ENCODE measurements at regions not wholly inside any gene's neighbourhood (a gene's known extent, or its start where the extent isn't known, plus 50 kb on each side); places are given as distances from the start of the nearest gene placed in this dataset.

DNA sequence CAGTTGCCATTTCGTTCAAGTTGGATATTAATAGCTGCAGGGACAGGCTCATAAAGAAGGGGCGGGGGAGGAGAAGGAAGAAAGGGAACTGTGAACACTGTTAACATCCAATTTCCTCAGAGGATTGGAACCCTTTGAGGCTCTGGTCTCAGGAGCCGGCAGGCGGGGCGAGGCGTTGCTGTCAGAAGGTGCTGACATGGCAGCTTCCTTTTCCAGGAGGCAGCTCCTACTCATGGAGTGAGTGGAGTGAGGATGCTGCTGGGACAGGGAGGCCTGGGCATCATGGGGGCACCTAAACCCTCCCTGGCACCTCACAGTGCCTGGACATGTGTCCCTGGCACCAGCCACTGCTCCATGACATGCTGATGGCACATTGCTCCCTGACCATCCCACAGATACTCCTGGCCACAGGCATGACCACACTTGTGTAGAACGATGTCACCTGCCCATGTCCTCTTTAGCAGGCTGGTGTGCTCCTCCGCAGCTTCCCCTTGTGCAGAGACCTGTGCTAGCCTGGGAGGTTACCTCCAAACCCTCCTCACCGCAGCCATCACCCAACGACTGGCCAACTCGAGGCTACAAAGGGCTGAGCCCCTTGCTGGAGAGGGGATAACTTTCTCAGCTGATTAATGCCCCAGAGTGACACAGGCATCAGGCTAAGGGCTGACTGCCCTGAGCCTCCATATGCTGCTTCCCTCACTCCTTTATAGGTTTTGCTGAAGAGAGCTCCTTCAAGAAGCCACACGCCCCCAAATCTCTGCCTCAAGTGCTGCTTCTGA, 79.6 kb upstream of the NECTIN1 start:
- Histone ChIP-seq H4K5ac (ENCODE audit: low read depth, low read length) (no peak overlapping the region), H2AFZ (replicated peaks; ENCODE audit: low read length, poor library complexity) (no peak overlapping the region), H4K8ac (ENCODE audit: low read depth in 2 of 2, low read length in 2 of 2) (no peak overlapping the region), H3K27me3 (ENCODE audit: control insufficient read depth, insufficient read depth, low read length) (peaks cover 32% of the 10 kb centered on the region), H4K20me1 (ENCODE audit: insufficient read depth, low read length) (no peaks in the 10 kb centered on the region), H3K9me1 (ENCODE audit: insufficient read depth, low read length) (no peaks in the 10 kb centered on the region), H3K9me3 (ENCODE audit: control insufficient read depth, insufficient read depth, low read length) (no peaks in the 10 kb centered on the region), H2BK20ac (ENCODE audit: low read depth, low read length) (no peak overlapping the region), H2BK120ac (ENCODE audit: low read depth, low read length) (no peak overlapping the region), H3K56ac (ENCODE audit: extremely low read depth, insufficient read depth, low read length) (no peak overlapping the region), H3K23ac (ENCODE audit: low read depth, low read length) (no peak overlapping the region), H3K36me3 (ENCODE audit: control insufficient read depth, insufficient read depth, low read length) (no peaks in the 10 kb centered on the region), H3K4me2 (ENCODE audit: low read depth, low read length) (no peak overlapping the region), H3K18ac (ENCODE audit: low read depth, low read length) (no peak overlapping the region), H3K9ac (ENCODE audit: low read depth, low read length) (no peak overlapping the region), H2BK15ac (ENCODE audit: low read depth, low read length) (no peak overlapping the region), H3K79me1 (ENCODE audit: low read depth in 1 of 2, low read length in 2 of 2) (no peaks in the 10 kb centered on the region), H3K4me1 (ENCODE audit: control insufficient read depth, insufficient read depth, low read length) (no peaks in the 10 kb centered on the region), H2AK9ac (replicated peaks; ENCODE audit: low read depth, low read length, poor library complexity) (no peak overlapping the region), H3K4me3 (ENCODE audit: insufficient read depth, low read depth, low read length) (no peak overlapping the region), H2AK5ac (ENCODE audit: low read depth, low read length) (no peak overlapping the region), H3K14ac (replicated peaks; ENCODE audit: low read depth, low read length) (no peak overlapping the region), H4K91ac (ENCODE audit: insufficient read depth, low read depth, low read length) (no peak overlapping the region), H2BK5ac (ENCODE audit: low read depth, low read length, poor library complexity, severe bottlenecking) (no peak overlapping the region), H3K27ac (ENCODE audit: insufficient read depth, low read length) (no peak overlapping the region), H3K4ac (ENCODE audit: low read depth, low read length) (no peak overlapping the region)
- POLR2A ChIA-PET (ENCODE audit: unreplicated experiment), result no interaction called here
- in situ Hi-C loops (cut with MboI; ENCODE audit: low sequenced_read_pairs), result no loop called here
- intact Hi-C loops (cut with micrococcal nuclease), result no loop called here
- no TSS peak for BruUV-seq (replicated peaks)
- dilution Hi-C loops (cut with HindIII; ENCODE audit: low sequenced_read_pairs, unreplicated experiment), result no loop called here
- no peak for DNase-seq
- TF ChIP-seq FOS (IDR thresholded peaks at IDR 0.05; ENCODE audit: low read depth, low read length) (no peak), MXI1 (IDR thresholded peaks at IDR 0.05; ENCODE audit: borderline replicate concordance, low read depth, low read length) (no peak), CEBPB (IDR thresholded peaks at IDR 0.05; ENCODE audit: low read depth, low read length) (no peak), RAD21 (IDR thresholded peaks at IDR 0.05; ENCODE audit: low read length) (no peak), NFE2L2 (IDR thresholded peaks at IDR 0.05; ENCODE audit: low read depth, low read length) (no peak), RCOR1 (IDR thresholded peaks at IDR 0.05; ENCODE audit: insufficient replicate concordance, low read length) (no peak), BHLHE40 (IDR thresholded peaks at IDR 0.05; ENCODE audit: low read depth, low read length) (no peak), SMC3 (IDR thresholded peaks at IDR 0.05; ENCODE audit: low read depth, low read length) (no peak), POLR2A (IDR thresholded peaks at IDR 0.05; ENCODE audit: low read depth, low read length) (no peak), MAZ (IDR thresholded peaks at IDR 0.05; ENCODE audit: borderline replicate concordance, low read depth, low read length) (no peak)
- TF ChIP-seq, protein P1, sequence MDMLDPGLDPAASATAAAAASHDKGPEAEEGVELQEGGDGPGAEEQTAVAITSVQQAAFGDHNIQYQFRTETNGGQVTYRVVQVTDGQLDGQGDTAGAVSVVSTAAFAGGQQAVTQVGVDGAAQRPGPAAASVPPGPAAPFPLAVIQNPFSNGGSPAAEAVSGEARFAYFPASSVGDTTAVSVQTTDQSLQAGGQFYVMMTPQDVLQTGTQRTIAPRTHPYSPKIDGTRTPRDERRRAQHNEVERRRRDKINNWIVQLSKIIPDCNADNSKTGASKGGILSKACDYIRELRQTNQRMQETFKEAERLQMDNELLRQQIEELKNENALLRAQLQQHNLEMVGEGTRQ (IDR thresholded peaks at IDR 0.05; ENCODE audit: low read depth, low read length), result no peak
- CTCF ChIA-PET, result no interaction called here
- ATAC-seq (ENCODE audit: low read depth), result no peak
- WGBS, 2 experiments (ENCODE audit: extremely low coverage in 2 of 2, insufficient read length in 1 of 2), result no CpG with 5 or more reads among the region's 12 CpGs

All from IMR-90 (cell line).